ENCODE measurements at regions not wholly inside any gene's neighbourhood (a gene's known extent, or its start where the extent isn't known, plus 50 kb on each side); places are given as distances from the start of the nearest gene placed in this dataset.
"Not testable (repeated sequence)": the region's sequence is repeated elsewhere in the genome, so short reads cannot be mapped to it uniquely, and the experiment has no call there.

GRCh38 chr11:127795326-127795725 is 792.0 kb downstream of the ETS1 start:
- no peak for TF ChIP-seq CTCF (IDR thresholded peaks at IDR 0.05; ENCODE audit: control insufficient read depth, insufficient read depth, low read depth, low read length, missing control alignments)
- no peak overlapping the region for H3K4me3 ChIP-seq (ENCODE audit: control insufficient read depth, low read depth, low read length)
- no peak for DNase-seq (ENCODE audit: low read depth)

- TF ChIP-seq CTCF (IDR thresholded peaks at IDR 0.05; ENCODE audit: control insufficient read depth, insufficient read depth, low read depth, low read length, missing control alignments), result no peak
- H3K4me3 ChIP-seq (ENCODE audit: control insufficient read depth, low read depth, low read length), result no peak overlapping the region
- no peak for DNase-seq (ENCODE audit: low read depth)
Measured at GRCh38 chr11:127791844-127792243, 791.3 kb upstream of the KIRREL3 start.

- TF ChIP-seq CTCF (IDR thresholded peaks at IDR 0.05; ENCODE audit: control insufficient read depth, insufficient read depth, low read depth, low read length, missing control alignments), result no peak
- no peak overlapping the region for H3K4me3 ChIP-seq (ENCODE audit: control insufficient read depth, low read depth, low read length)
- no peak for DNase-seq (ENCODE audit: low read depth)
Measured at GRCh38 chr11:127790592-127790991, 790.0 kb upstream of the KIRREL3 start.

- TF ChIP-seq CTCF (IDR thresholded peaks at IDR 0.05; ENCODE audit: control insufficient read depth, insufficient read depth, low read depth, low read length, missing control alignments), result no peak
- no peak overlapping the region for H3K4me3 ChIP-seq (ENCODE audit: control insufficient read depth, low read depth, low read length)
- no peak for DNase-seq (ENCODE audit: low read depth)
Measured at GRCh38 chr11:127789927-127790326, 789.4 kb upstream of the KIRREL3 start.

- DNase-seq (ENCODE audit: low read depth); H3K4me3 ChIP-seq (ENCODE audit: control insufficient read depth, low read depth, low read length): not testable (repeated sequence)
Measured at GRCh38 chr11:127772938-127773337, 772.4 kb upstream of the KIRREL3 start.

GRCh38 chr11:127768931-127769330 is 768.4 kb upstream of the KIRREL3 start:
- not testable (repeated sequence) for H3K4me3 ChIP-seq (ENCODE audit: control insufficient read depth, low read depth, low read length); DNase-seq (ENCODE audit: low read depth)

- no peak for TF ChIP-seq CTCF (IDR thresholded peaks at IDR 0.05; ENCODE audit: control insufficient read depth, insufficient read depth, low read depth, low read length, missing control alignments)
Measured at GRCh38 chr11:127766734-127767133, 766.2 kb upstream of the KIRREL3 start.

GRCh38 chr11:127738771-127739286 is 738.3 kb upstream of the KIRREL3 start:
- no peak overlapping the region for H3K4me3 ChIP-seq (ENCODE audit: control insufficient read depth, low read depth, low read length)
- TF ChIP-seq CTCF (IDR thresholded peaks at IDR 0.05; ENCODE audit: control insufficient read depth, insufficient read depth, low read depth, low read length, missing control alignments), result no peak
- no peak for DNase-seq (ENCODE audit: low read depth)

More at GRCh38 chr11:127766734-127767133, 766.2 kb upstream of the KIRREL3 start:
- DNase-seq (ENCODE audit: low read depth), result no peak
- no peak overlapping the region for H3K4me3 ChIP-seq (ENCODE audit: control insufficient read depth, low read depth, low read length)

Measured in AG09309 (cell line).